Ovary (tissue), 7 donors: ENCODE measurements at regions not wholly inside any gene's neighbourhood (a gene's known extent, or its start where the extent isn't known, plus 50 kb on each side); places are given as distances from the start of the nearest gene placed in this dataset.

ENCODE experiments used
- DNase-seq, 5 donors: peaks; one replicate each; pipeline ENCODE4 v3.0.0-alpha.2; 2019 to 2020
- H3K27ac ChIP-seq, 2 donors: fragments of 200-600 bp; one replicate each; pipeline versions ENCODE4 v1.5.1 to v1.8.0; 2019 to 2022
- H3K27me3 ChIP-seq: fragments of 200-600 bp; one replicate; pipeline ENCODE4 v1.8.0; 2022
- H3K36me3 ChIP-seq: fragments of 200-600 bp; sonication (generic); one replicate; pipeline ENCODE4 v1.5.1; 2019
- H3K4me1 ChIP-seq: one replicate; pipeline ENCODE4 v1.8.1; 2013; ENCODE audit warnings: mild to moderate bottlenecking, moderate library complexity; ENCODE audit not compliant: insufficient read depth
- H3K4me3 ChIP-seq: fragments of 200-600 bp; sonication (generic); one replicate; pipeline ENCODE4 v1.5.1; 2017
- H3K9me3 ChIP-seq, 2 donors: fragments of 200-600 bp in 1 of 2; sonication (generic) in 1 of 2; one replicate each; pipeline versions ENCODE4 v1.5.1 to v1.8.1; 2013 to 2019; ENCODE audit warnings: mild to moderate bottlenecking in 1 of 2, moderate library complexity in 1 of 2
- CTCF ChIP-seq, 3 donors: fragments of 450-650 bp in 2 of 3; fragments of 200-600 bp in 1 of 3; IDR thresholded peaks; one replicate each; pipeline versions ENCODE4 v1.5.1 to v1.8.0; 2016 to 2022; ENCODE audit warnings: antibody characterized with exemption in 3 of 3, mild to moderate bottlenecking in 1 of 3
- EP300 ChIP-seq: sonication (generic); formaldehyde crosslinking; IDR thresholded peaks from one replicate; pipeline ENCODE4 v1.6.1; 2017; ENCODE audit warnings: antibody characterized with exemption
- POLR2A ChIP-seq: fragments of 450-650 bp; IDR thresholded peaks from one replicate; pipeline ENCODE4 v1.6.1; 2017; ENCODE audit warnings: antibody characterized with exemption, mild to moderate bottlenecking, moderate library complexity
- WGBS, 3 donors: extraction: QIAGEN DNeasy Blood & Tissue Kit in 1 of 3; methylation state at CpG; one replicate each; pipeline versions ENCODE4 v1.1.5 to v1.1.7; 2013 to 2017; 5-methylcytosine and 5-hydroxymethylcytosine counted together
- intact Hi-C, 4 donors: fragments of 100-400 bp; cut with DNase I; formaldehyde crosslinking; loops; one replicate each; pipeline versions ENCODE4 v1.11.0 to v1.15.1; 2022 to 2023
- donor health status: DM: no; HTN: no; CAD: no; lungs with moderate emphysema.
- donor health status: DM: no; HTN: no; CAD: no.
- donor health status: Bipolar disorder and iron deficiency.
- donor health status: DM: no; HTN: no; CAD: no.
- donor health status: DM: yes; HTN: yes; CAD: no.

GRCh38 chr7:136325027-136325426 lies 347.9 kb upstream of the MTPN start:
- Histone ChIP-seq H3K27ac (no peak overlapping the region), H3K4me3 (no peak overlapping the region), H3K9me3 (no peaks in the 10 kb centered on the region), H3K36me3 (no peaks in the 10 kb centered on the region), H3K27me3 (no peaks in the 10 kb centered on the region), H3K4me1 (no peaks in the 10 kb centered on the region)
- intact Hi-C loops: no loop called here
- no peak for DNase-seq
- no peak for TF ChIP-seq CTCF (IDR thresholded peaks at IDR 0.05)
- TF ChIP-seq EP300: no peak
- no peak for TF ChIP-seq POLR2A
- WGBS, 3 donors: 51 to 59% (median 58%) methylated on average over 2 of the region's 2 CpGs

- 60 to 69% (median 66%) methylated on average over 4 of the region's 4 CpGs for WGBS, 3 donors
- H3K4me1 ChIP-seq: no peaks in the 10 kb centered on the region
- intact Hi-C loops: no loop called here
- H3K9me3 ChIP-seq: no peaks in the 10 kb centered on the region
- no peaks in the 10 kb centered on the region for H3K36me3 ChIP-seq
- DNase-seq: no peak
- H3K27me3 ChIP-seq: no peaks in the 10 kb centered on the region
- H3K27ac ChIP-seq: no peak overlapping the region
- TF ChIP-seq POLR2A: no peak
- no peak for TF ChIP-seq CTCF (IDR thresholded peaks at IDR 0.05)
- H3K4me3 ChIP-seq: no peak overlapping the region
These were observed 347.0 kb upstream of the MTPN start for GRCh38 chr7:136324073-136324704.

GRCh38 chr7:136312592-136312991 lies 335.4 kb upstream of the MTPN start:
- no peaks in the 10 kb centered on the region for H3K4me1 ChIP-seq
- H3K27me3 ChIP-seq: no peaks in the 10 kb centered on the region
- 86 to 90% (median 88%) methylated on average over 1 of the region's 1 CpG for WGBS, 3 donors
- H3K9me3 ChIP-seq: no peaks in the 10 kb centered on the region
- no peak for TF ChIP-seq EP300
- TF ChIP-seq CTCF (IDR thresholded peaks at IDR 0.05): no peak
- TF ChIP-seq POLR2A: no peak
- H3K36me3 ChIP-seq: no peaks in the 10 kb centered on the region
- intact Hi-C loops: no loop called here
- H3K27ac ChIP-seq: no peak overlapping the region
- H3K4me3 ChIP-seq: no peak overlapping the region
- no peak for DNase-seq

GRCh38 chr7:136309407-136309806 lies 332.2 kb upstream of the MTPN start:
- intact Hi-C loops: no loop called here
- Histone ChIP-seq H3K27me3 (no peaks in the 10 kb centered on the region), H3K36me3 (no peaks in the 10 kb centered on the region), H3K4me1 (no peaks in the 10 kb centered on the region), H3K4me3 (no peak overlapping the region), H3K27ac (no peak overlapping the region), H3K9me3 (no peaks in the 10 kb centered on the region)
- WGBS, 3 donors: 30 to 71% (median 36%) methylated on average over 1 of the region's 1 CpG
- no peak for DNase-seq
- TF ChIP-seq POLR2A: no peak
- no peak for TF ChIP-seq EP300
- no peak for TF ChIP-seq CTCF (IDR thresholded peaks at IDR 0.05)
